GM21367 (cell line): ENCODE measurements at regions not wholly inside any gene's neighbourhood (a gene's known extent, or its start where the extent isn't known, plus 50 kb on each side); places are given as distances from the start of the nearest gene placed in this dataset.
A peak's percentile ranks its signal among the peaks of the same experiment; 100 is the strongest.
"Not testable (repeated sequence)": the region's sequence is repeated elsewhere in the genome, so short reads cannot be mapped to it uniquely, and the experiment has no call there.

Experiments used
- ATAC-seq: cut with Tn5 transposase; IDR thresholded peaks from one replicate; pipeline ENCODE4 v1.9.1; 2021; ENCODE audit not compliant: unreplicated experiment

- no peak for ATAC-seq
Measured at GRCh38 chr4:94011190-94011589, 182.6 kb downstream of the ATOH1 start.

- ATAC-seq, result no peak
Measured at GRCh38 chr4:94014484-94015136, 186.1 kb downstream of the ATOH1 start.

- no peak for ATAC-seq
Measured at GRCh38 chr4:94015956-94016355, 187.4 kb downstream of the ATOH1 start.

GRCh38 chr4:94032754-94033153 is 174.9 kb upstream of the SMARCAD1 start:
- ATAC-seq, result no peak

GRCh38 chr4:94036964-94037363 is 170.7 kb upstream of the SMARCAD1 start:
- ATAC-seq, result no peak

- ATAC-seq, result no peak
Measured at GRCh38 chr4:94038195-94038594, 169.5 kb upstream of the SMARCAD1 start.

GRCh38 chr4:94039226-94039625 is 168.4 kb upstream of the SMARCAD1 start:
- no peak for ATAC-seq

GRCh38 chr4:94044471-94044870 is 163.2 kb upstream of the SMARCAD1 start:
- not testable (repeated sequence) for ATAC-seq

- no peak for ATAC-seq
Measured at GRCh38 chr4:94063084-94063483, 144.6 kb upstream of the SMARCAD1 start.

- no peak for ATAC-seq
Measured at GRCh38 chr4:94068753-94069719, 138.6 kb upstream of the SMARCAD1 start.

GRCh38 chr4:94076498-94076897 is 131.2 kb upstream of the SMARCAD1 start:
- no peak for ATAC-seq

- ATAC-seq, result no peak
Measured at GRCh38 chr4:94084155-94084554, 123.5 kb upstream of the SMARCAD1 start.

GRCh38 chr4:94099141-94099540 is 108.5 kb upstream of the SMARCAD1 start:
- ATAC-seq, result not testable (repeated sequence)

GRCh38 chr4:94112644-94113043 is 95.0 kb upstream of the SMARCAD1 start:
- ATAC-seq, result no peak

- ATAC-seq, result no peak
Measured at GRCh38 chr4:94115687-94116086, 92.0 kb upstream of the SMARCAD1 start.

GRCh38 chr4:94116842-94117241 is 90.8 kb upstream of the SMARCAD1 start:
- ATAC-seq, result no peak

GRCh38 chr4:94126669-94127068 is 81.0 kb upstream of the SMARCAD1 start:
- ATAC-seq, result no peak

- ATAC-seq, result peak; percentile 83
Measured at GRCh38 chr4:94127707-94128328, 79.8 kb upstream of the SMARCAD1 start.

- ATAC-seq, result no peak
Measured at GRCh38 chr4:94131212-94131611, 76.5 kb upstream of the SMARCAD1 start.

GRCh38 chr4:94135701-94136100 is 72.0 kb upstream of the SMARCAD1 start:
- ATAC-seq, result no peak

- no peak for ATAC-seq
Measured at GRCh38 chr4:94139931-94140612, 67.6 kb upstream of the SMARCAD1 start.
